K562 (cell line): ENCODE measurements at regions not wholly inside any gene's neighbourhood (a gene's known extent, or its start where the extent isn't known, plus 50 kb on each side); places are given as distances from the start of the nearest gene placed in this dataset.
A peak's percentile ranks its signal among the peaks of the same experiment; 100 is the strongest.

Experiments
- ATAC-seq: fragments of 200-7000 bp; cut with Tn5 transposase; 3 replicates; pipeline ENCODE4 v1.9.1; 2020; ENCODE audit warnings: moderate library complexity
- BruUV-seq: library from RNA; stranded (reverse); fragments of 400-500 nt; replicated peaks from 2 replicates; lab custom pipeline; 2021; lab: Mats Ljungman, UMichigan
- CTCF ChIA-PET: fragments of 300-600 bp; formaldehyde crosslinking; extraction: SDS; loops from one replicate; lab custom pipeline; 2021; ENCODE audit warnings: low intra/inter-chr PET ratio; lab: Yijun Ruan, JAX
- POLR2A ChIA-PET: fragments of 300-600, 350-650 bp; sonication (Branson Sonifier 250); formaldehyde crosslinking; extraction: SDS; loops from one replicate; lab custom pipeline; 2021; ENCODE audit warnings: antibody characterized with exemption, inconsistent platforms; lab: Yijun Ruan, JAX
- DNase-seq, 4 experiments: peaks; one replicate each; pipeline versions ENCODE4 v3.0.0 to v3.0.0-alpha.2; 2011 to 2018; ENCODE audit warnings: low spot score in 3 of 4, mixed read lengths in 3 of 4; ENCODE audit errors: extremely low read depth in 1 of 4
- FAIRE-seq: peaks from 2 replicates; lab custom pipeline; 2011; peaks lifted over from hg19 to GRCh38; lab: Jason Lieb, UNC
- H2AFZ ChIP-seq: 2 replicates; pipeline ENCODE4 v1.6.0; 2011; ENCODE audit warnings: low read depth, low read length, control low read depth, inconsistent platforms
- H3K27ac ChIP-seq: fragments of 200-600 bp; 3 replicates; pipeline ENCODE4 v1.8.0; 2011; ENCODE audit warnings: low read depth, mild to moderate bottlenecking, control low read depth, inconsistent platforms, low read length, moderate library complexity, mixed read lengths; ENCODE audit errors: extremely low read depth
- H3K27me3 ChIP-seq, 2 experiments: fragments of 300-600 bp in 1 of 2; 2 replicates in 1 of 2; 3 replicates in 1 of 2; pipeline versions ENCODE4 v1.6.0 to v1.8.0; 2011; ENCODE audit warnings: inconsistent platforms in 2 of 2, low read length in 2 of 2, mild to moderate bottlenecking in 1 of 2, mixed read lengths in 1 of 2, moderate library complexity in 1 of 2; ENCODE audit not compliant: control insufficient read depth in 2 of 2, insufficient read depth in 2 of 2
- H3K36me3 ChIP-seq: fragments of 300-600 bp; 3 replicates; pipeline ENCODE4 v1.8.0; 2011; ENCODE audit warnings: mild to moderate bottlenecking, low read length, inconsistent platforms; ENCODE audit not compliant: control insufficient read depth, insufficient read depth
- H3K4me1 ChIP-seq, 2 experiments: fragments of 200-600 bp in 1 of 2; replicated peaks in 1 of 2; 2 replicates in 1 of 2; 3 replicates in 1 of 2; pipeline versions ENCODE4 v1.5.1 to v1.8.0; 2011; ENCODE audit warnings: inconsistent platforms in 2 of 2, low read length in 2 of 2, mild to moderate bottlenecking in 1 of 2, mixed read lengths in 1 of 2, moderate library complexity in 1 of 2; ENCODE audit not compliant: control insufficient read depth in 2 of 2, insufficient read depth in 2 of 2
- H3K4me2 ChIP-seq: 2 replicates; pipeline ENCODE4 v1.6.1; 2011; ENCODE audit warnings: low read length, control low read depth, inconsistent platforms, mixed read lengths; ENCODE audit not compliant: insufficient read depth
- H3K4me3 ChIP-seq: fragments of 200-600 bp; sonication (generic), shearing (Covaris generic); 2 replicates; pipeline ENCODE4 v1.5.1; 2016; ENCODE audit warnings: control low read depth, inconsistent platforms
- H3K79me2 ChIP-seq: fragments of 200-600 bp; 3 replicates; pipeline ENCODE4 v1.8.0; 2011; ENCODE audit warnings: low read length, inconsistent platforms; ENCODE audit not compliant: control insufficient read depth, insufficient read depth
- H3K9ac ChIP-seq, 2 experiments: 2 replicates each; pipeline versions ENCODE4 v1.6.0 to v1.6.1; 2011; ENCODE audit warnings: low read depth in 2 of 2, low read length in 2 of 2, control low read depth in 1 of 2, inconsistent platforms in 1 of 2, mild to moderate bottlenecking in 1 of 2, mixed read lengths in 1 of 2; ENCODE audit not compliant: insufficient read depth in 1 of 2
- H3K9me1 ChIP-seq: one replicate; pipeline ENCODE4 v1.6.0; 2011; ENCODE audit warnings: inconsistent platforms, mild to moderate bottlenecking, low read length, moderate library complexity; ENCODE audit not compliant: control insufficient read depth, insufficient read depth
- H3K9me3 ChIP-seq: replicated peaks from 2 replicates; pipeline ENCODE4 v1.5.1; 2011; ENCODE audit warnings: low read depth, low read length, inconsistent platforms; ENCODE audit not compliant: control insufficient read depth, insufficient read depth
- H4K20me1 ChIP-seq: replicated peaks from 2 replicates; pipeline ENCODE4 v1.6.1; 2011; ENCODE audit warnings: low read length, inconsistent platforms, mixed read lengths; ENCODE audit not compliant: control insufficient read depth, insufficient read depth
- EGR1 ChIP-seq: fragments of 450-650 bp; conservative IDR thresholded peaks from 2 replicates; pipeline ENCODE4 v1.6.1; 2017; ENCODE audit warnings: mild to moderate bottlenecking
- HDAC6 ChIP-seq: IDR thresholded peaks from 2 replicates; pipeline ENCODE4 v1.6.1; 2012; ENCODE audit warnings: low read depth, mild to moderate bottlenecking, control low read depth, inconsistent platforms, low read length, moderate library complexity
- KAT2B ChIP-seq: IDR thresholded peaks from one replicate; pipeline ENCODE4 v1.6.1; 2012; ENCODE audit warnings: low read depth, mild to moderate bottlenecking, control low read depth, inconsistent platforms, low read length, moderate library complexity
- KLF1 ChIP-seq: fragments of 450-650 bp; IDR thresholded peaks from 2 replicates; pipeline ENCODE4 v1.6.1; 2016; ENCODE audit warnings: missing genetic modification characterization, missing compliant biosample characterization
- WGBS: fragments of 100-300 bp; shearing (Covaris generic); methylation state at CpG from one replicate; pipeline ENCODE4 v1.1.6; 2016; ENCODE audit warnings: low coverage, mixed read lengths; ENCODE audit not compliant: insufficient coverage; ENCODE audit errors: missing lambda C conversion rate; 5-methylcytosine and 5-hydroxymethylcytosine counted together
- in situ Hi-C: fragments of 300-500 bp; cut with MboI; formaldehyde crosslinking; loops from 4 replicates; pipeline ENCODE4 v1.15.0; 2018; ENCODE audit warnings: inconsistent platforms, mixed read lengths
- intact Hi-C: fragments of 100-400 bp; cut with micrococcal nuclease; formaldehyde crosslinking; loops from 2 replicates; pipeline ENCODE4 v1.14.2; 2022
- TF ChIP-seq, protein P1 (sequence below), 3 experiments: IDR thresholded peaks in 2 of 3; conservative IDR thresholded peaks in 1 of 3; 2 replicates each; pipeline ENCODE4 v1.5.1; 2011 to 2012; ENCODE audit warnings: low read length in 3 of 3, mild to moderate bottlenecking in 3 of 3, control low read depth in 2 of 3, improper control_type of control experiment in 1 of 3, inconsistent platforms in 1 of 3, low read depth in 1 of 3, mixed read lengths in 1 of 3, moderate library complexity in 1 of 3; ENCODE audit not compliant: insufficient read depth in 2 of 3
- TF ChIP-seq, protein P2 (sequence below): fragments of 450-650 bp; IDR thresholded peaks from 2 replicates; pipeline ENCODE4 v1.6.1; 2017; ENCODE audit warnings: antibody characterized with exemption, mild to moderate bottlenecking

DNA sequence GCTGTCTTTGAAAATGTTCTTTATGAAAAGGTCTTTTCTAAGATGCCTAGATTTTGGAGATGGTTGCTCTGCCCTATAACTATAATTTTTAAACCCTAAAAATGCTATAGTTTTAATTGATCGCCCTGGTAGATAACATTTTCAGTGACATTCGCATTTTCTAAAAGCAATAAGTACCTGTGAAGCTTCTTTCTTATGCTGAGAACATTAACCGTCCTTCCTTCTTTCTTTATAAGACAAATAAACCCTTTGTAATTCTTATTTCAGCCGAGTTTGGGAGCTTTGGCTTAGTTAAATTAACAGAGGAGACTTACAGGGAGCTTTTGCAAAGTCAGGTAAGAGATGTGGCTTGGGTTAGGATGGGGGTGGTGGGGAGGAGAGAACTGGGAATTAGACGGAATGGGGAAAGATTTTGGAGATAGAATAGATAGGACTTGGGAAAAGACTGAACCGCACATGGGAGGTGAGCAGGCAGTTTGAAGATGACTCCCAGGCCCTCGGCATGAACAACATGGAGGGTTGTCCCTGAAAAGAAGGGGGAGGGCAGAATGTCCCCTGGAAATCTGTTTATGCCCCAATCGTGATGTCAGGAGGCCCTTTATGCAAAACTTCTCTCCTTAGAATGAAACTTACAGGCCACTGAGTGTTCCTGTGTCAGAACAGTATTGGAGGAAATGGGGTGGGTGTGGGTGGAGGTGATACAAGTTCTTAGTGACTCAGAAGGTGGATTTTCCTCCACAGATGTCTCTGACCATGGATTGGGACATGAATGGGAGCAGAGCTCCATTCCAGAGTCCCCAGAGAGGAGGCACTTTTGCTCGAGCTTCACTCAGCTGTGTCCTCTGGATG lies 76.2 kb upstream of the LARS2 start:
- ATAC-seq (no peak), DNase-seq (peak in 1 of 4 experiments; percentile 20), FAIRE-seq (peak; percentile 11)
- Histone ChIP-seq H3K9me3 (no peaks in the 10 kb centered on the region), H3K36me3 (no peaks in the 10 kb centered on the region), H3K9ac (no peak overlapping the region), H3K27ac (no peak overlapping the region), H2AFZ (peak overlapping the region; percentile 57; the same call in 1 of the 2 replicates), H3K9me1 (no peaks in the 10 kb centered on the region), H3K4me3 (no peak overlapping the region), H3K27me3 (peaks cover 19 to 29% of the 10 kb centered on the region in 2 experiments), H3K4me2 (no peak overlapping the region), H4K20me1 (no peaks in the 10 kb centered on the region), H3K79me2 (no peaks in the 10 kb centered on the region), H3K4me1 (peaks cover 0 to 2% of the 10 kb centered on the region in 2 experiments; a peak in 2 of 5 replicates)
- POLR2A ChIA-PET, result interaction anchor here (0.6 to 1.4 kb wide), 4 partner anchors 14 to 278 kb away, joined by 3 to 6 read pairs (median 4); no protein-coding TSS in a partner anchor
- BruUV-seq, result no TSS peak
- TF ChIP-seq EGR1 (peak; percentile 52; the same call in 1 of the 2 replicates), HDAC6 (no peak)
- in situ Hi-C loops, result no loop called here
- intact Hi-C loops, result no loop called here
- 2% methylated on average over 9 of the region's 9 CpGs for WGBS
- CTCF ChIA-PET, result no interaction called here

DNA sequence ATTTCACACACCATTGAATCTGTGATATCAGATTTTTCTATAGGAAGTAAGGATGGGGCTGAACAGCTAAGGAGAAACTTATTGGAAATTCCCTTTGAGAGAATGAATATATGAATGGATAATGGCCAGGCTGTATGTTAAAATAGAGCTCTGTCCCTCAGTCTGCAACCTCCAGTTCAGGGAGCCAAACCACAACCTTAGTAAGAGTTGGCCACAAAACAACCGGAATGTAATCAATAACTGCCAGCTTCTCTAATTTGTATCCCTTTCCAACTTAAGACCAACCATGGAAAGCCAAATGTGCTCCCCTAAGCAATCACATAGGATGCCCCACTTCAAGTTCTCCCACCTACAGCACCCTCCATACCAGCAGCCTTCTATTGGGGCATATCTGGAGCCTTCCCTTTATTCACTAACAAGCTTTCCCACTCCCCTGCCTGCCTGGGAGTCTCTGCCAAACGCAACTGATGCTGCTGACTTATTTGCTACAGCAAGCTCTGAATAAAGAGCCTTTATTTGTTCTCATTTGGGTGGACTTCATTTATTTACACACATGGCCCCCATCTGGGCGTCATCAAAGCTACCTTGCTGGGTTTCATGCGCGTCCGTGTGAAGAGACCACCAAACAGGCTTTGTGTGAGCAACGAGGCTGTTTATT lies 75.4 kb upstream of the LARS2 start:
- BruUV-seq, result no TSS peak
- Histone ChIP-seq H2AFZ (peak overlapping the region; percentile 53; the same call in 1 of the 2 replicates), H3K4me1 (peaks cover 0 to 2% of the 10 kb centered on the region in 2 experiments; a peak in 2 of 5 replicates), H3K36me3 (no peaks in the 10 kb centered on the region), H3K27ac (no peak overlapping the region), H3K9me1 (no peaks in the 10 kb centered on the region), H3K9me3 (no peaks in the 10 kb centered on the region), H3K79me2 (no peaks in the 10 kb centered on the region), H4K20me1 (no peaks in the 10 kb centered on the region), H3K4me2 (no peak overlapping the region), H3K4me3 (no peak overlapping the region), H3K27me3 (peaks cover 19 to 25% of the 10 kb centered on the region in 2 experiments), H3K9ac (no peak overlapping the region)
- CTCF ChIA-PET, result no interaction called here
- in situ Hi-C loops (no loop called here), intact Hi-C loops (no loop called here)
- ATAC-seq (no peak), FAIRE-seq (no peak), DNase-seq (no peak)
- POLR2A ChIA-PET, result interaction anchor here (0.6 to 1.4 kb wide), 4 partner anchors 14 to 141 kb away, joined by 3 to 6 read pairs (median 5); no protein-coding TSS in a partner anchor
- WGBS, result 4% methylated on average over 7 of the region's 7 CpGs
- TF ChIP-seq, protein P1, sequence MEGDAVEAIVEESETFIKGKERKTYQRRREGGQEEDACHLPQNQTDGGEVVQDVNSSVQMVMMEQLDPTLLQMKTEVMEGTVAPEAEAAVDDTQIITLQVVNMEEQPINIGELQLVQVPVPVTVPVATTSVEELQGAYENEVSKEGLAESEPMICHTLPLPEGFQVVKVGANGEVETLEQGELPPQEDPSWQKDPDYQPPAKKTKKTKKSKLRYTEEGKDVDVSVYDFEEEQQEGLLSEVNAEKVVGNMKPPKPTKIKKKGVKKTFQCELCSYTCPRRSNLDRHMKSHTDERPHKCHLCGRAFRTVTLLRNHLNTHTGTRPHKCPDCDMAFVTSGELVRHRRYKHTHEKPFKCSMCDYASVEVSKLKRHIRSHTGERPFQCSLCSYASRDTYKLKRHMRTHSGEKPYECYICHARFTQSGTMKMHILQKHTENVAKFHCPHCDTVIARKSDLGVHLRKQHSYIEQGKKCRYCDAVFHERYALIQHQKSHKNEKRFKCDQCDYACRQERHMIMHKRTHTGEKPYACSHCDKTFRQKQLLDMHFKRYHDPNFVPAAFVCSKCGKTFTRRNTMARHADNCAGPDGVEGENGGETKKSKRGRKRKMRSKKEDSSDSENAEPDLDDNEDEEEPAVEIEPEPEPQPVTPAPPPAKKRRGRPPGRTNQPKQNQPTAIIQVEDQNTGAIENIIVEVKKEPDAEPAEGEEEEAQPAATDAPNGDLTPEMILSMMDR (IDR thresholded peaks at IDR 0.05 in 2 of 3, conservative IDR thresholded peaks at IDR 0.05 in 1 of 3; ENCODE audit: insufficient read depth in 2 of 3, low read depth in 1 of 3, low read length in 3 of 3), result no peak
- TF ChIP-seq KLF1 (tag), result no peak
- TF ChIP-seq, protein P2, sequence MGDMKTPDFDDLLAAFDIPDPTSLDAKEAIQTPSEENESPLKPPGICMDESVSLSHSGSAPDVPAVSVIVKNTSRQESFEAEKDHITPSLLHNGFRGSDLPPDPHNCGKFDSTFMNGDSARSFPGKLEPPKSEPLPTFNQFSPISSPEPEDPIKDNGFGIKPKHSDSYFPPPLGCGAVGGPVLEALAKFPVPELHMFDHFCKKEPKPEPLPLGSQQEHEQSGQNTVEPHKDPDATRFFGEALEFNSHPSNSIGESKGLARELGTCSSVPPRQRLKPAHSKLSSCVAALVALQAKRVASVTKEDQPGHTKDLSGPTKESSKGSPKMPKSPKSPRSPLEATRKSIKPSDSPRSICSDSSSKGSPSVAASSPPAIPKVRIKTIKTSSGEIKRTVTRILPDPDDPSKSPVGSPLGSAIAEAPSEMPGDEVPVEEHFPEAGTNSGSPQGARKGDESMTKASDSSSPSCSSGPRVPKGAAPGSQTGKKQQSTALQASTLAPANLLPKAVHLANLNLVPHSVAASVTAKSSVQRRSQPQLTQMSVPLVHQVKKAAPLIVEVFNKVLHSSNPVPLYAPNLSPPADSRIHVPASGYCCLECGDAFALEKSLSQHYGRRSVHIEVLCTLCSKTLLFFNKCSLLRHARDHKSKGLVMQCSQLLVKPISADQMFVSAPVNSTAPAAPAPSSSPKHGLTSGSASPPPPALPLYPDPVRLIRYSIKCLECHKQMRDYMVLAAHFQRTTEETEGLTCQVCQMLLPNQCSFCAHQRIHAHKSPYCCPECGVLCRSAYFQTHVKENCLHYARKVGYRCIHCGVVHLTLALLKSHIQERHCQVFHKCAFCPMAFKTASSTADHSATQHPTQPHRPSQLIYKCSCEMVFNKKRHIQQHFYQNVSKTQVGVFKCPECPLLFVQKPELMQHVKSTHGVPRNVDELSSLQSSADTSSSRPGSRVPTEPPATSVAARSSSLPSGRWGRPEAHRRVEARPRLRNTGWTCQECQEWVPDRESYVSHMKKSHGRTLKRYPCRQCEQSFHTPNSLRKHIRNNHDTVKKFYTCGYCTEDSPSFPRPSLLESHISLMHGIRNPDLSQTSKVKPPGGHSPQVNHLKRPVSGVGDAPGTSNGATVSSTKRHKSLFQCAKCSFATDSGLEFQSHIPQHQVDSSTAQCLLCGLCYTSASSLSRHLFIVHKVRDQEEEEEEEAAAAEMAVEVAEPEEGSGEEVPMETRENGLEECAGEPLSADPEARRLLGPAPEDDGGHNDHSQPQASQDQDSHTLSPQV, result no peak
- no peak for TF ChIP-seq KAT2B
